HG03103 (cell line): ENCODE measurements at regions not wholly inside any gene's neighbourhood (a gene's known extent, or its start where the extent isn't known, plus 50 kb on each side); places are given as distances from the start of the nearest gene placed in this dataset.

Experiments
- ATAC-seq: cut with Tn5 transposase; IDR thresholded peaks from one replicate; pipeline ENCODE4 v1.9.1; 2021; ENCODE audit warnings: low read depth; ENCODE audit not compliant: unreplicated experiment

GRCh38 chr12:40602562-40602961 is 89.7 kb upstream of the CNTN1 start:
- ATAC-seq: no peak

DNA sequence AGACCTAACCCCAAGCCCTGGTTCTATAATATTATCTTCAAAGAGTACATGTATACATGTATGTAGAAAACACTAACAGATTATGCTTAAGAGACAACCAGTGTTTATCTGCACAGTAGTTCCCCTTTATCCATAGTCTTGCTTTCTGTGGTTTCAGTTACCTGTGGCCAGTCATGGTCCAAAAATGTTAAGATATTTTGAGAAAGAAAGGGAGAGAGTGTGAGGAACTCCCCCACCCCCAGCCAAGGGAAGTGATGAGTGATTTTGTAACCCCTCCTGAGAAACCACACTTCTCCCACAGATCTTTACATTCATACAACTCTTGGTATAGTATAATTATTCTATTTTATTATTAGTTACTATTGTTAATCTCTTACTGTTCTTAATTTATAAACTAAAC is 77.3 kb upstream of the CNTN1 start:
- ATAC-seq: peak; percentile 72

DNA sequence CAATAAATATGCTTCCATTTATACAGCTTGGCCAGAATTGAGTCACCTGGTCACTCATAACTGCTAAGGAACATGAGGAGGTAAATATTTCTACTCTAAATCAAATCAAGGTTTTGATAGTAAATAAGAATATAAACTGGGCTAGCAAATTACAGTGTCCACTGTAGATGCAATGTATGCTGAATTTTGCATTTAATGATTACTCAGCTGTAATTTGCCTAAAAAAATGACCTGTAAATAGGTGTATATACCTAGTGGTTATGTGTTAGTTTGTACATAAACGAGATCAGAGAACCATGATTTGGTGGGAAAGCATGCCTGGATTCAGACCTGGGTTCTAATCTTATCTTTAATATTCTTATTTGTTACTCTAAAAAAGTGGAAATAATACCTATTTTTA is 76.6 kb upstream of the CNTN1 start:
- ATAC-seq: no peak

GRCh38 chr12:40616383-40616915 is 75.8 kb upstream of the CNTN1 start:
- no peak for ATAC-seq

GRCh38 chr12:40618636-40619035 is 73.6 kb upstream of the CNTN1 start:
- no peak for ATAC-seq

DNA sequence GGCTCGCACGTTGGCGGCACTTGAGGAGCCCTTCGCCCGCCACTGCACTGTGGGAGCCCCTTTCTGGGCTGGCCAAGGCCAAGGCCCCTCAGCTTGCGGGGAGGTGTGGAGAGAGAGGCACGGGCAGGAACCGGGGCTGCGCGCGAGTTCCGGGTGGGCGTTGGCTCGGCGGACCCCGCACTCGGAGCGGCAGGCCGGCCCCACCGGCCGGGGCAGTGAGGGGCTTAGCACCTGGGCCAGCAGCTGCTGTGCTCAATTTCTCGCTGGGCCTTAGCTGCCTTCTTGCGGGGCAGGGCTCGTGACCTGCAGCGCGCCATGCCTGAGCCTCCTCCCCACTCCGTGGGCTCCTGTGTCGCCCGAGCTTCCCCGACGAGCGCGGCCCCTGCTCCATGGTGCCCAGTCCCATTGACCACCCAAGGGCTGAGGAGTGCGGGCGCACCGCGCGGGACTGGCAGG is 71.6 kb upstream of the CNTN1 start:
- ATAC-seq: no peak

DNA sequence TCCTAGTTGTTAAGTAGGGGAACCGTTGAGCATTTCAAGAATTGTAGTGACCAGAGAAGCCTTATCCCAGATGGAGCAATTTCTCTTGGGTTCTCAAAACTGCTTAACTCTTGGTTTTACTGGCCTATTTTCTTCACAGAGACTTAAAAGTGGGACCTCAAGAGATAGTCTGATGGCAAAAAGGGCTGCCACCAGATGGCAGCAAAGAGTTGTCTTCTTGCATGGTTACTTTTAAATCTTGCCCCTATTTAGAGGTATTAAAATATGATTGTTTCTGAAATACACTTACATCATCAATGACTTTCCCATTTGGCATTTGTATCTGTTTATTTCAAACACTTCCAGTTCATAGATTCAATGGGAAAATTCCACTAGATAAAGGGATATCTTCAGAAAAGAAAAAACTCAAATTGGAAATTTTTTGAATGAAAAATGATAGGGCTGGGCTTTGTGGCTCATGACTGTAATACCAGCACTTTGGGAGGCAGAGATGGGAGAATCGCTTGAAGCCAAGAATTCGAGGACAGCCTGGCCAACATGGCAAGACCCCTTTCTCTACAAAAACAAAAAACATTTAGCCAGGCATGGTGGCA is 69.9 kb upstream of the CNTN1 start:
- ATAC-seq: no peak

DNA sequence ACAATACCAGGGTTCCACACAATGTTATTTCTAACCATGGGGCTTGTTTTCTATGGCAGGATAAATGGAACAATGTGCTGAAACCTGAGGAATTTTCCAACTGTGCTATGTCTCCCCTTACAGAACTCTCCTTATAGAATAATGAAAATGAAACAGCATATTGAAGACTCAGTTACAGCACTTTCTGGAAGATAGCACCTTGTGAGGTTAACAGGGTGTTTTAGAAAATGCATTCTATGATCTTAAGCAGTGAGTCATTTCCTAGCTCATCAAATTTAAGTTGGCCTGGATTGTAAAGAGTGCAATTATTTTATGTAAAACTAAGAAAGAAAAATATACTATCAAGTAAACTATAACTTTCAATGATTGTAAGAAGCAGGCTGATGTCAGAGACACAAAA is 60.1 kb upstream of the CNTN1 start:
- no peak for ATAC-seq

DNA sequence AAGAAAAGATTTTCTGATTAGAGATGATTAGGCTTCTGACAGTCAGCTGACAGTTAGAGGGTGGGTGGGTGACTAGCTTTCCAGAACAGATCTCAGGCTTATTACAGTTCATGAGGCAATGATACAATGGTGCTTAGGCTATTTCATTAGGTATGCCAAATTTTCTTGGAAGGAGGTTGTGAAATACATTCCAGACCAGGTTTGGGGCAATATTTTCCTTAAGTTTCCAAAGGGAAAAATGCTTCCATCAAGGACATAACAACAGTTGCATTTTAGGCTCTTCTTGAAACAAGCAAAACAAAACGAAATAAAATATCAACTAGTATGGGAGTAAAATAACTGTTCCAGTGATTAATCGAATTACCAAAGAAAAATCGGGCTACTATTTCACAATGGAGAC is 59.3 kb upstream of the CNTN1 start:
- ATAC-seq: no peak

DNA sequence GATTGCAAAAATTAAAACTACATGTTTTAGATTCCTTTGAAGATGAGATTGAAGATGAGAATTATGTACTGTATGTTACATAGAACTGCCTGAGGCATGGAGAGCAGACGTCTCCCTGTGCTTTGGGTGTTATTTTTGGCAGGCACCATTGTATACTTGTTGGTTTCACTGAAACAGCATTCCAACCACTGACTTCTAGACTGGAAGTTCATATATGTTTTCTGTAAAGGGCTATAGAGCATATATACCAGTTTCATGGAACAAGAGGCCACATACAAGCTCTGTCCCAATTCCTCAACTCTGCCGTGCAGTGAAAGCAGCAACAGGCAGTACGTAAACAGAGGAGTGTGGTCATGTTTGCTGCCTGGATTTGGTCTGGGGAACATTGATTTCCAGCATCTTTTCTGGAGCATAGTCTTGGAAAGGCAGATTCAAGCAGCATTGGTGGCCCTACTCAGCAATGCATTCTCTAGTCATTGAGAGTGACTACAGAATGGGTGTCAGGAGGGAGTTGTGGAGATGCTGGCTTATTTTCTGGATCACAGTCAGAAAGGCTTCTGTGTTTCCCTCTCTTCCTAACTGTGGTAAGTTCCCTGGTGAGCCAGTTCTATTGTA is 57.6 kb upstream of the CNTN1 start:
- ATAC-seq: no peak

DNA sequence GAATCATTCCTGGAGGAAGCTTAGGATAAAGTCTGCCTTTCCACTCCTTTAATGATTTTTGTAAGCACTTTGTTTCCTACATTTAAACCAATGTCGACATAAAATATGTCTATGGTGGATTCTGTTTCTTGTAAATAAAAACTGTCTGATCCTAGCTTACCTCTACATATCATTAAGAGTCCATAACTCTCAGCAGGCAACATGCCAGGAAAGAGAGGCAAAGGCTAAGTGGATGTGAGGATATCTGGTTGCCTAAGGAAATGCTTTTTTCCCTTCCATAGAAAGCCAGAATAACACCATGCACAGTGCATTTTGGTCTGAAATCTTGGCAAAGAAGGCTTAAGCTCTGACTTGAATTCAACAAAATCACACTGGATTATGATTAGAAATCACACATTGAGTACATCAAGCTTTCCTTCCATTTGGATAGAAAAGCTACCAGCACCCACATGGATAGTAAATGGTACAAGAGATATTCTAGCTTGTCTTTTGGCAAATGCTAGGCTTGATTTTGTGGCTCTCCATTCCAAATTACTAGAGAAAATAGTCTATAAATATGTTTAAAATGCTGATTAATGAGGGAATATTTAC is 57.0 kb upstream of the CNTN1 start:
- ATAC-seq: no peak
